H1 (cell line): ENCODE measurements at regions not wholly inside any gene's neighbourhood (a gene's known extent, or its start where the extent isn't known, plus 50 kb on each side); places are given as distances from the start of the nearest gene placed in this dataset.

Source experiments
- CTCF ChIA-PET: fragments of 300-600 bp; sonication (Branson Sonifier 250); formaldehyde crosslinking; loops from one replicate; lab custom pipeline; 2021; ENCODE audit not compliant: partially characterized antibody; lab: Charles Lee
- POLR2A ChIA-PET: fragments of 300-600 bp; sonication (Branson Sonifier 250); formaldehyde crosslinking; loops from one replicate; lab custom pipeline; 2021; ENCODE audit warnings: inconsistent platforms; ENCODE audit not compliant: partially characterized antibody; lab: Charles Lee
- DNase-seq, 2 experiments: peaks; one replicate each; pipeline versions ENCODE4 v3.0.0 to v3.0.0-alpha.2; 2010 to 2022; ENCODE audit warnings: low spot score in 2 of 2, low read depth in 1 of 2, mixed read lengths in 1 of 2
- FAIRE-seq: peaks from 2 replicates; lab custom pipeline; 2011; peaks lifted over from hg19 to GRCh38; lab: Jason Lieb, UNC
- H2AFZ ChIP-seq: 2 replicates; pipeline ENCODE4 v1.8.1; 2012; ENCODE audit warnings: low read length, inconsistent platforms
- H2AK5ac ChIP-seq: 2 replicates; pipeline ENCODE4 v1.6.1; 2013; ENCODE audit warnings: low read depth, low read length
- H2BK120ac ChIP-seq: replicated peaks from 2 replicates; pipeline ENCODE3; 2013; ENCODE audit warnings: low read depth, low read length, inconsistent platforms
- H2BK12ac ChIP-seq: 2 replicates; pipeline ENCODE4 v1.6.1; 2013; ENCODE audit warnings: low read depth, low read length
- H2BK15ac ChIP-seq: 2 replicates; pipeline ENCODE4 v1.6.1; 2013; ENCODE audit warnings: low read length
- H2BK20ac ChIP-seq: 2 replicates; pipeline ENCODE4 v1.6.1; 2013; ENCODE audit warnings: low read length
- H2BK5ac ChIP-seq: 2 replicates; pipeline ENCODE4 v1.6.1; 2013; ENCODE audit warnings: low read depth, low read length
- H3K14ac ChIP-seq: 2 replicates; pipeline ENCODE4 v1.6.1; 2013; ENCODE audit warnings: inconsistent platforms; ENCODE audit not compliant: insufficient read length
- H3K18ac ChIP-seq: 2 replicates; pipeline ENCODE4 v1.6.1; 2013; ENCODE audit warnings: low read length; ENCODE audit errors: extremely low read depth
- H3K23ac ChIP-seq: 2 replicates; pipeline ENCODE4 v1.6.1; 2013; ENCODE audit warnings: inconsistent platforms; ENCODE audit not compliant: insufficient read length
- H3K23me2 ChIP-seq: 2 replicates; pipeline ENCODE4 v1.6.1; 2013; ENCODE audit warnings: low read depth, low read length
- H3K27ac ChIP-seq: 2 replicates; pipeline ENCODE4 v1.6.1; 2011; ENCODE audit warnings: low read depth, low read length, inconsistent platforms
- H3K27me3 ChIP-seq, 4 experiments: replicated peaks in 1 of 4; 1 replicate in 1 of 4; 2 replicates in 3 of 4; pipeline versions ENCODE4 v1.6.1 to v1.8.1; 2011 to 2013; ENCODE audit warnings: low read length in 3 of 4, mild to moderate bottlenecking in 3 of 4, inconsistent platforms in 2 of 4, mixed read lengths in 2 of 4, moderate library complexity in 1 of 4; ENCODE audit not compliant: control insufficient read depth in 3 of 4, insufficient read depth in 3 of 4; ENCODE audit errors: extremely low read depth in 1 of 4
- H3K36me3 ChIP-seq, 4 experiments: 2 replicates each; pipeline versions ENCODE4 v1.6.1 to v1.8.1; 2011 to 2013; ENCODE audit warnings: mild to moderate bottlenecking in 4 of 4, low read length in 3 of 4, moderate library complexity in 2 of 4, control low read depth in 1 of 4, inconsistent platforms in 1 of 4; ENCODE audit not compliant: insufficient read depth in 4 of 4, control insufficient read depth in 2 of 4
- H3K4ac ChIP-seq: replicated peaks from 2 replicates; pipeline ENCODE3; 2013; ENCODE audit warnings: low read length, low read depth, mixed read lengths, inconsistent platforms; ENCODE audit not compliant: insufficient read length
- H3K4me1 ChIP-seq, 4 experiments: replicated peaks in 1 of 4; 1 replicate in 1 of 4; 2 replicates in 3 of 4; pipeline versions ENCODE4 v1.6.1 to v1.8.1; 2011 to 2013; ENCODE audit warnings: low read length in 3 of 4, inconsistent platforms in 2 of 4, mixed read lengths in 1 of 4; ENCODE audit not compliant: insufficient read depth in 4 of 4, control insufficient read depth in 3 of 4
- H3K4me2 ChIP-seq, 2 experiments: 2 replicates each; pipeline versions ENCODE4 v1.6.1 to v1.8.1; 2011 to 2013; ENCODE audit warnings: low read depth in 2 of 2, low read length in 2 of 2, control low read depth in 1 of 2, inconsistent platforms in 1 of 2, mild to moderate bottlenecking in 1 of 2; ENCODE audit not compliant: insufficient read depth in 1 of 2
- H3K4me3 ChIP-seq, 4 experiments: fragments of 200-600, 300-600 bp in 1 of 4; sonication (generic), shearing (Covaris generic), sonication (Bioruptor Twin) in 1 of 4; 2 replicates each; pipeline versions ENCODE4 v1.5.1 to v1.8.1; 2011 to 2016; ENCODE audit warnings: low read length in 4 of 4, low read depth in 3 of 4, control low read depth in 2 of 4, inconsistent platforms in 2 of 4, mild to moderate bottlenecking in 2 of 4, mixed read lengths in 1 of 4, moderate library complexity in 1 of 4; ENCODE audit not compliant: insufficient read depth in 2 of 4; ENCODE audit errors: extremely low read depth in 1 of 4
- H3K56ac ChIP-seq: replicated peaks from 2 replicates; pipeline ENCODE3; 2013; ENCODE audit warnings: low read depth, mild to moderate bottlenecking, mixed read lengths, low read length, inconsistent platforms; ENCODE audit not compliant: insufficient read length
- H3K79me1 ChIP-seq: 2 replicates; pipeline ENCODE4 v1.6.1; 2013; ENCODE audit warnings: low read depth, low read length, control low read depth
- H3K79me2 ChIP-seq, 2 experiments: 2 replicates each; pipeline versions ENCODE4 v1.6.1 to v1.8.1; 2012 to 2013; ENCODE audit warnings: low read length in 2 of 2, mild to moderate bottlenecking in 2 of 2, inconsistent platforms in 1 of 2; ENCODE audit not compliant: insufficient read depth in 2 of 2, control insufficient read depth in 1 of 2
- H3K9ac ChIP-seq, 4 experiments: replicated peaks in 1 of 4; 1 replicate in 1 of 4; 2 replicates in 3 of 4; pipeline versions ENCODE4 v1.6.1 to v1.8.1; 2011 to 2013; ENCODE audit warnings: low read depth in 3 of 4, low read length in 3 of 4, control low read depth in 2 of 4, mild to moderate bottlenecking in 2 of 4, moderate library complexity in 2 of 4, inconsistent platforms in 1 of 4; ENCODE audit errors: extremely low read depth in 1 of 4
- H3K9me3 ChIP-seq, 2 experiments: 2 replicates each; pipeline versions ENCODE4 v1.6.1 to v1.8.1; 2012 to 2013; ENCODE audit warnings: mild to moderate bottlenecking in 2 of 2, moderate library complexity in 2 of 2, control low read depth in 1 of 2, inconsistent platforms in 1 of 2, low read depth in 1 of 2, low read length in 1 of 2, mixed read lengths in 1 of 2; ENCODE audit not compliant: insufficient read depth in 2 of 2
- H4K20me1 ChIP-seq, 2 experiments: replicated peaks in 1 of 2; 2 replicates each; pipeline versions ENCODE3 to v1.8.1; 2011 to 2013; ENCODE audit warnings: inconsistent platforms in 2 of 2, low read length in 2 of 2, mild to moderate bottlenecking in 1 of 2; ENCODE audit not compliant: insufficient read depth in 2 of 2, control insufficient read depth in 1 of 2
- H4K5ac ChIP-seq: 2 replicates; pipeline ENCODE4 v1.6.1; 2013; ENCODE audit warnings: low read length, low read depth, mixed read lengths, inconsistent platforms; ENCODE audit not compliant: insufficient read length
- H4K8ac ChIP-seq: 2 replicates; pipeline ENCODE4 v1.8.0; 2013; ENCODE audit warnings: mild to moderate bottlenecking, moderate library complexity, low read length, inconsistent platforms; ENCODE audit not compliant: insufficient read depth; ENCODE audit errors: extremely low read depth
- H4K91ac ChIP-seq: replicated peaks from 2 replicates; pipeline ENCODE3; 2013; ENCODE audit warnings: low read length, mixed read lengths, inconsistent platforms; ENCODE audit not compliant: insufficient read length
- CBX5 ChIP-seq: fragments of 300-800, 300-1000 bp; sonication (generic); IDR thresholded peaks from 2 replicates; pipeline ENCODE4 v1.7.1; 2016; ENCODE audit warnings: antibody characterized with exemption, low read length, low read depth
- POLR2AphosphoS5 ChIP-seq: IDR thresholded peaks from 2 replicates; pipeline ENCODE4 v1.6.1; 2011; ENCODE audit warnings: low read depth, low read length
- SP4 ChIP-seq: IDR thresholded peaks from 2 replicates; pipeline ENCODE4 v1.6.1; 2012; ENCODE audit warnings: low read length, inconsistent platforms
- WGBS, 2 experiments: shearing (Covaris generic) in 1 of 2; methylation state at CpG; one replicate each; pipeline versions ENCODE4 v1.1.6 to v1.1.7; 2013 to 2015; ENCODE audit warnings: low lambda C conversion rate in 2 of 2, mixed read lengths in 2 of 2, inconsistent platforms in 1 of 2, low coverage in 1 of 2, missing lambda C conversion rate in 1 of 2; ENCODE audit not compliant: insufficient replicate concordance in 2 of 2, insufficient coverage in 1 of 2, insufficient read length in 1 of 2; ENCODE audit errors: extremely low coverage in 1 of 2, missing lambda C conversion rate in 1 of 2; 5-methylcytosine and 5-hydroxymethylcytosine counted together

DNA sequence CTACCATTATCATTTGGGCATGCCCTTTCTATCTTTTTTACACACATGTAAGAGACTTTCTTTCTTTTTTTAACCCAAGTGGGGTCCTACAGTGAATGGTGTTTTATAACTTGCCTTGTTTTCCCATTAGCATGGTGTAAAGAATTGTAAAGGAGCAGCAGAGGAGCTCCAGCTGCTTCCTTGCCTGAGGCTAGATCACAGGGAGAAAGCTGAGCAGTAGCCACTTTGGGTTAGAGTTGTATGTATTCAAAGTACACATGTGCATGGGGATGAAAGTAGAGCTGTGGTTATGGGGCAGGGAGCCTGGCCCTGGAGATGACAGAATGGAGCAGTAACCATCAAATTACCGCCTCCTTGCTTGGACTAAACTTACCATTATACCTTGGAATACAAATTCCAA is 231.1 kb upstream of the PDZRN3 start:
- no peak overlapping the region for H3K4me3 ChIP-seq
- no peak overlapping the region for H3K4ac ChIP-seq
- H3K4me1 ChIP-seq, result peaks cover 0 to 2% (median 0%) of the 10 kb centered on the region in 4 experiments; a peak in 1 of 7 replicates
- 100% methylated on average over 1 of the region's 1 CpG; no CpG with 5 or more reads in 1 of the 2 experiments for WGBS, 2 experiments
- no peaks in the 10 kb centered on the region for H3K23me2 ChIP-seq
- H3K36me3 ChIP-seq, result no peaks in the 10 kb centered on the region
- no peak overlapping the region for H4K8ac ChIP-seq
- H2BK20ac ChIP-seq, result no peak overlapping the region
- H3K79me2 ChIP-seq, result no peaks in the 10 kb centered on the region
- no peaks in the 10 kb centered on the region for H3K79me1 ChIP-seq
- ChIA-PET CTCF (no interaction called here), POLR2A (no interaction called here)
- H2AFZ ChIP-seq, result no peak overlapping the region
- H3K56ac ChIP-seq, result no peak overlapping the region
- H2BK5ac ChIP-seq, result no peak overlapping the region
- H2BK120ac ChIP-seq, result no peak overlapping the region
- H2BK15ac ChIP-seq, result no peak overlapping the region
- no peak overlapping the region for H2AK5ac ChIP-seq
- H4K91ac ChIP-seq, result no peak overlapping the region
- H3K14ac ChIP-seq, result no peak overlapping the region
- no peaks in the 10 kb centered on the region for H3K27me3 ChIP-seq
- H2BK12ac ChIP-seq, result no peak overlapping the region
- H3K18ac ChIP-seq, result no peak overlapping the region
- no peaks in the 10 kb centered on the region for H3K9me3 ChIP-seq
- DNase-seq, result no peak
- H4K20me1 ChIP-seq, result no peaks in the 10 kb centered on the region
- FAIRE-seq, result no peak
- H3K23ac ChIP-seq, result no peak overlapping the region
- H3K4me2 ChIP-seq, result no peak overlapping the region
- no peak overlapping the region for H3K27ac ChIP-seq
- H4K5ac ChIP-seq, result no peak overlapping the region
- H3K9ac ChIP-seq, result no peak overlapping the region
- TF ChIP-seq SP4 (no peak), CBX5 (no peak), POLR2AphosphoS5 (no peak)
